Keratinocyte (primary cell): ENCODE measurements at regions not wholly inside any gene's neighbourhood (a gene's known extent, or its start where the extent isn't known, plus 50 kb on each side); places are given as distances from the start of the nearest gene placed in this dataset.
"Not testable (repeated sequence)": the region's sequence is repeated elsewhere in the genome, so short reads cannot be mapped to it uniquely, and the experiment has no call there.

ENCODE experiments used
- EZH2 ChIP-seq: IDR thresholded peaks from one replicate; pipeline ENCODE4 v1.6.1; 2012; ENCODE audit warnings: inconsistent platforms, mild to moderate bottlenecking, low read length, moderate library complexity
- TF ChIP-seq, protein P1 (sequence below), 3 experiments: IDR thresholded peaks in 1 of 3; conservative IDR thresholded peaks in 1 of 3; optimal IDR thresholded peaks in 1 of 3; 2 replicates in 2 of 3; 3 replicates in 1 of 3; pipeline versions ENCODE3 to v1.5.1; 2011; ENCODE audit warnings: low read length in 3 of 3, mild to moderate bottlenecking in 3 of 3, moderate library complexity in 2 of 3, control low read depth in 1 of 3, inconsistent platforms in 1 of 3; ENCODE audit not compliant: insufficient read depth in 2 of 3; ENCODE audit errors: extremely low read depth in 1 of 3

- TF ChIP-seq, protein P1, sequence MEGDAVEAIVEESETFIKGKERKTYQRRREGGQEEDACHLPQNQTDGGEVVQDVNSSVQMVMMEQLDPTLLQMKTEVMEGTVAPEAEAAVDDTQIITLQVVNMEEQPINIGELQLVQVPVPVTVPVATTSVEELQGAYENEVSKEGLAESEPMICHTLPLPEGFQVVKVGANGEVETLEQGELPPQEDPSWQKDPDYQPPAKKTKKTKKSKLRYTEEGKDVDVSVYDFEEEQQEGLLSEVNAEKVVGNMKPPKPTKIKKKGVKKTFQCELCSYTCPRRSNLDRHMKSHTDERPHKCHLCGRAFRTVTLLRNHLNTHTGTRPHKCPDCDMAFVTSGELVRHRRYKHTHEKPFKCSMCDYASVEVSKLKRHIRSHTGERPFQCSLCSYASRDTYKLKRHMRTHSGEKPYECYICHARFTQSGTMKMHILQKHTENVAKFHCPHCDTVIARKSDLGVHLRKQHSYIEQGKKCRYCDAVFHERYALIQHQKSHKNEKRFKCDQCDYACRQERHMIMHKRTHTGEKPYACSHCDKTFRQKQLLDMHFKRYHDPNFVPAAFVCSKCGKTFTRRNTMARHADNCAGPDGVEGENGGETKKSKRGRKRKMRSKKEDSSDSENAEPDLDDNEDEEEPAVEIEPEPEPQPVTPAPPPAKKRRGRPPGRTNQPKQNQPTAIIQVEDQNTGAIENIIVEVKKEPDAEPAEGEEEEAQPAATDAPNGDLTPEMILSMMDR (optimal IDR thresholded peaks at IDR 0.05 in 1 of 3, IDR thresholded peaks at IDR 0.05 in 1 of 3, conservative IDR thresholded peaks at IDR 0.05 in 1 of 3; ENCODE audit: extremely low read depth in 1 of 3, insufficient read depth in 2 of 3, low read length in 3 of 3): not testable (repeated sequence)
- TF ChIP-seq EZH2: not testable (repeated sequence)
Measured at GRCh38 chr20:30312220-30312619, 945.2 kb upstream of the DEFB115 start.
